ENCODE measurements at regions not wholly inside any gene's neighbourhood (a gene's known extent, or its start where the extent isn't known, plus 50 kb on each side); places are given as distances from the start of the nearest gene placed in this dataset.
"Not testable (repeated sequence)": the region's sequence is repeated elsewhere in the genome, so short reads cannot be mapped to it uniquely, and the experiment has no call there.

GRCh38 chr3:137134431-137134830 is 176.6 kb downstream of the IL20RB start:
- no peaks in the 10 kb centered on the region for H3K4me1 ChIP-seq
- intact Hi-C loops (cut with DNase I): no loop called here
- no peak overlapping the region for H3K27ac ChIP-seq
- no peaks in the 10 kb centered on the region for H3K36me3 ChIP-seq
- H3K4me3 ChIP-seq: no peak overlapping the region
- DNase-seq (no peak), ATAC-seq (no peak)
- no peaks in the 10 kb centered on the region for H3K9me3 ChIP-seq
- H3K27me3 ChIP-seq: no peaks in the 10 kb centered on the region
- no peak for TF ChIP-seq CTCF (IDR thresholded peaks at IDR 0.05)

GRCh38 chr3:137148406-137148805 is 190.6 kb downstream of the IL20RB start:
- ATAC-seq (no peak), DNase-seq (no peak)
- Histone ChIP-seq H3K4me1 (no peaks in the 10 kb centered on the region), H3K4me3 (no peak overlapping the region), H3K27ac (no peak overlapping the region), H3K36me3 (no peaks in the 10 kb centered on the region), H3K27me3 (no peaks in the 10 kb centered on the region), H3K9me3 (no peaks in the 10 kb centered on the region)
- intact Hi-C loops (cut with DNase I): no loop called here
- TF ChIP-seq CTCF (IDR thresholded peaks at IDR 0.05): no peak

- H3K9me3 ChIP-seq: no peaks in the 10 kb centered on the region
Observed at GRCh38 chr3:137148917-137149316, 191.1 kb downstream of the IL20RB start.

GRCh38 chr3:137150825-137151224 is 193.0 kb downstream of the IL20RB start:
- DNase-seq (no peak), ATAC-seq (no peak)
- TF ChIP-seq CTCF (IDR thresholded peaks at IDR 0.05): no peak

More at GRCh38 chr3:137148917-137149316, 191.1 kb downstream of the IL20RB start:
- no peak overlapping the region for H3K4me3 ChIP-seq
- intact Hi-C loops (cut with DNase I): no loop called here
- H3K4me1 ChIP-seq: no peaks in the 10 kb centered on the region
- H3K27me3 ChIP-seq: no peaks in the 10 kb centered on the region
- no peak overlapping the region for H3K27ac ChIP-seq
- H3K36me3 ChIP-seq: no peaks in the 10 kb centered on the region
- ATAC-seq (no peak), DNase-seq (no peak)
- TF ChIP-seq CTCF (IDR thresholded peaks at IDR 0.05): no peak

GRCh38 chr3:137153046-137153445 is 195.3 kb downstream of the IL20RB start:
- H3K9me3 ChIP-seq; H3K27ac ChIP-seq; ATAC-seq; DNase-seq; H3K27me3 ChIP-seq; H3K4me3 ChIP-seq; H3K36me3 ChIP-seq; intact Hi-C loops (cut with DNase I); H3K4me1 ChIP-seq: not testable (repeated sequence)

More at GRCh38 chr3:137150825-137151224, 193.0 kb downstream of the IL20RB start:
- Histone ChIP-seq H3K9me3 (no peaks in the 10 kb centered on the region), H3K4me3 (no peak overlapping the region), H3K27ac (no peak overlapping the region), H3K36me3 (no peaks in the 10 kb centered on the region), H3K27me3 (no peaks in the 10 kb centered on the region), H3K4me1 (no peaks in the 10 kb centered on the region)
- intact Hi-C loops (cut with DNase I): no loop called here

- intact Hi-C loops (cut with DNase I): no loop called here
- Histone ChIP-seq H3K9me3 (no peaks in the 10 kb centered on the region), H3K27ac (no peak overlapping the region), H3K4me1 (no peaks in the 10 kb centered on the region), H3K4me3 (no peak overlapping the region), H3K36me3 (no peaks in the 10 kb centered on the region), H3K27me3 (no peaks in the 10 kb centered on the region)
- DNase-seq (peak in 1 of 4 donors; percentile 21), ATAC-seq (peak; percentile 58)
- TF ChIP-seq CTCF (IDR thresholded peaks at IDR 0.05): no peak
Observed at GRCh38 chr3:137163241-137163871, 205.6 kb downstream of the IL20RB start.
